ENCODE measurements at regions not wholly inside any gene's neighbourhood (a gene's known extent, or its start where the extent isn't known, plus 50 kb on each side); places are given as distances from the start of the nearest gene placed in this dataset.

- TF ChIP-seq POLR2A (IDR thresholded peaks at IDR 0.05) (no peak), CTCF (IDR thresholded peaks at IDR 0.05) (no peak)
Measured at GRCh38 chr14:83164016-83164415, 1630.4 kb upstream of the SEL1L start.
